Common myeloid progenitor, CD34-positive (primary cell): ENCODE measurements at regions not wholly inside any gene's neighbourhood (a gene's known extent, or its start where the extent isn't known, plus 50 kb on each side); places are given as distances from the start of the nearest gene placed in this dataset.

Experiments used
- CTCF ChIA-PET: fragments of 350-600 bp; sonication (Branson Sonifier 250); formaldehyde crosslinking; loops from one replicate; lab custom pipeline; 2021; ENCODE audit warnings: antibody characterized with exemption; lab: Charles Lee
- POLR2A ChIA-PET: fragments of 350-600 bp; sonication (Branson Sonifier 250); formaldehyde crosslinking; loops from one replicate; lab custom pipeline; 2021; ENCODE audit warnings: antibody characterized with exemption; lab: Charles Lee
- DNase-seq, 3 donors: peaks; one replicate each; pipeline versions ENCODE4 v3.0.0 to v3.0.0-alpha.2; 2013
- H3K27ac ChIP-seq, 2 experiments: 1 replicate in 1 of 2; 2 replicates in 1 of 2; pipeline ENCODE4 v1.7.0; 2013; ENCODE audit warnings: inconsistent platforms in 2 of 2, low read length in 2 of 2, mild to moderate bottlenecking in 2 of 2, low read depth in 1 of 2, moderate library complexity in 1 of 2; ENCODE audit not compliant: severe bottlenecking in 2 of 2, insufficient read depth in 1 of 2, poor library complexity in 1 of 2
- H3K27me3 ChIP-seq, 5 experiments: replicated peaks in 2 of 5; 1 replicate in 3 of 5; 2 replicates in 2 of 5; pipeline versions ENCODE4 v1.6.1 to v1.7.0; 2013; ENCODE audit warnings: low read length in 4 of 5, mild to moderate bottlenecking in 2 of 5, moderate library complexity in 2 of 5, inconsistent platforms in 1 of 5; ENCODE audit not compliant: insufficient read depth in 5 of 5, control insufficient read depth in 4 of 5
- H3K36me3 ChIP-seq, 4 experiments: 1 replicate in 2 of 4; 2 replicates in 2 of 4; pipeline versions ENCODE4 v1.6.1 to v1.7.0; 2013; ENCODE audit warnings: low read length in 3 of 4, control low read depth in 1 of 4, mild to moderate bottlenecking in 1 of 4; ENCODE audit not compliant: control insufficient read depth in 4 of 4, insufficient read depth in 4 of 4
- H3K4me1 ChIP-seq, 4 experiments: 1 replicate in 3 of 4; 2 replicates in 1 of 4; pipeline versions ENCODE4 v1.6.1 to v1.7.1; 2013; ENCODE audit warnings: low read length in 3 of 4, mild to moderate bottlenecking in 3 of 4, control low read depth in 1 of 4, inconsistent platforms in 1 of 4, moderate library complexity in 1 of 4; ENCODE audit not compliant: control insufficient read depth in 4 of 4, insufficient read depth in 4 of 4; ENCODE audit errors: control extremely low read depth in 1 of 4
- H3K4me3 ChIP-seq, 7 experiments: 1 replicate in 4 of 7; 2 replicates in 3 of 7; pipeline versions ENCODE4 v1.5.1 to v1.7.0; 2013; ENCODE audit warnings: mild to moderate bottlenecking in 7 of 7, low read length in 6 of 7, moderate library complexity in 6 of 7, inconsistent platforms in 2 of 7, low read depth in 2 of 7, control low read depth in 1 of 7; ENCODE audit not compliant: insufficient read depth in 4 of 7, control insufficient read depth in 1 of 7; ENCODE audit errors: extremely low read depth in 1 of 7
- H3K9me3 ChIP-seq, 5 experiments: 1 replicate in 4 of 5; 2 replicates in 1 of 5; pipeline versions ENCODE4 v1.6.1 to v1.7.1; 2013; ENCODE audit warnings: low read length in 4 of 5, mild to moderate bottlenecking in 2 of 5, inconsistent platforms in 1 of 5, low read depth in 1 of 5, moderate library complexity in 1 of 5; ENCODE audit not compliant: control insufficient read depth in 4 of 5, insufficient read depth in 2 of 5; ENCODE audit errors: control extremely low read depth in 1 of 5
- WGBS: methylation state at CpG from one replicate; pipeline ENCODE4 v1.1.5; 2013; ENCODE audit not compliant: insufficient coverage; 5-methylcytosine and 5-hydroxymethylcytosine counted together

- H3K4me1 ChIP-seq, result no peaks in the 10 kb centered on the region
- WGBS, result 81% methylated on average over 2 of the region's 2 CpGs
- DNase-seq, result no peak
- H3K4me3 ChIP-seq, result no peak overlapping the region
- H3K27ac ChIP-seq, result no peak overlapping the region
- POLR2A ChIA-PET, result no interaction called here
- CTCF ChIA-PET, result interaction anchor here (0.7 kb wide), 1 partner anchor 1873 kb away, joined by 3 read pairs; no protein-coding TSS in a partner anchor
- no peaks in the 10 kb centered on the region for H3K36me3 ChIP-seq
- no peaks in the 10 kb centered on the region for H3K9me3 ChIP-seq
- H3K27me3 ChIP-seq, result no peaks in the 10 kb centered on the region
Measured at GRCh38 chr10:78689584-78689935, 379.2 kb upstream of the ZMIZ1 start.

DNA sequence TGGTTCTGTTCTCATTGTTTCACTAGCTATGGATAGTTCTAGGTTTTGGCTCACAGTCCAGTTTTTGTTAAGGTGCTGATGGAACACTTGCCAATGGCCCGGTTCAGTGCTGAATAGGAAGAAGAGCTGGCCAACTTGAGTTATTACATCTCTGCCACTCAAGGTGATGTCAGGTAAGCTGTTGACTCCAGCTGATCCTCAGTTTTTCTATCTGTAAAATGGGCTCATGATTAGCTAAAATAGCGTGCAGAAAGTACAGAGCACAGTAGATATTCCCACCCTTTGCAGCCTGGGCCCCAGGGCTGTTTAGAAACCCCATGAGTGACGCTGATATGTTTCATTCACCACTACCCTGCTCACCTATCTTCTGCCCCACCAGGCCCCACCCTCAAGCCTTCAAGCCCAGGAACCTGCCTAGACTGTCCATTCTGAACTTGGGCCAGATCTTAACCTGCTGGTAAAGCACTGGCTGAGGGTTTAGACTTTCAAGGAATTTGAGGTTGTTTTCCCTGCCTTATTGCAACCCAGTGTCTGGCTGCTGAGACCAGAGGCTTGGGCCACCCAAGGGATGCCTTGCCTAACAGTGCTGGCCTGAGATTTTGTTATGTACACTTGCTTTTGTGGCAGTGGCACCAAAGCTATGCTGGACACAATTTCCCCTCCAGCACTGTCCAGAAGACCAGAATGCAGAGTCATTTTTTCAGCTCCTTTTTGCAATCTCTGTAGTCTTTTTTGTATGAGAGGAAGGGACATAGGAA is 378.2 kb upstream of the ZMIZ1 start:
- Histone ChIP-seq H3K27ac (no peak overlapping the region), H3K4me1 (no peaks in the 10 kb centered on the region), H3K9me3 (no peaks in the 10 kb centered on the region), H3K27me3 (no peaks in the 10 kb centered on the region), H3K36me3 (no peaks in the 10 kb centered on the region), H3K4me3 (no peak overlapping the region)
- CTCF ChIA-PET, result no interaction called here
- WGBS, result 100% methylated on average over 2 of the region's 3 CpGs
- DNase-seq, result no peak
- POLR2A ChIA-PET, result no interaction called here

- POLR2A ChIA-PET, result no interaction called here
- CTCF ChIA-PET, result no interaction called here
- Histone ChIP-seq H3K27me3 (no peaks in the 10 kb centered on the region), H3K36me3 (no peaks in the 10 kb centered on the region), H3K27ac (no peak overlapping the region), H3K4me3 (no peak overlapping the region), H3K4me1 (no peaks in the 10 kb centered on the region), H3K9me3 (no peaks in the 10 kb centered on the region)
- DNase-seq, result no peak
- WGBS, result 100% methylated on average over 4 of the region's 4 CpGs
Measured at GRCh38 chr10:78691301-78692030, 377.3 kb upstream of the ZMIZ1 start.

DNA sequence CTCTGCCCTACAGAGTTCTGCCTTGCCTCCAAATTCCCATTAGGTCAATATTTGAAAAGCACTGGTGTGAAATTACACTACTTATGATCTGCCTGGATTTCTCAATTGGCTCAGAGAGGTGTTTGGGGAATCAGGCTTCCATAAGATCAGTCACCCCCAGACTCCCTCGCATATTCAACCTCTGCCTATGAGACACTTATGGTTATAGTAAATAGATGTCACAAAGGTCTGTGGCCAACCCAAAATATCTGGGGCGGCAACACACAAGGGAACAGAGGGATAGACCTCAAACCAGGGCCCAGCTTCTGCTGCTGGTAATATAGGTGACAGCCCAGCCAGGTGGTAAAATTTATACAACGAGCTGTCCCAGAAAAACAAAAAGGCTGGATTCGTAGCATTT is 376.7 kb upstream of the ZMIZ1 start:
- CTCF ChIA-PET, result no interaction called here
- H3K4me3 ChIP-seq, result no peak overlapping the region
- H3K27ac ChIP-seq, result no peak overlapping the region
- POLR2A ChIA-PET, result no interaction called here
- H3K9me3 ChIP-seq, result no peaks in the 10 kb centered on the region
- H3K27me3 ChIP-seq, result no peaks in the 10 kb centered on the region
- no peaks in the 10 kb centered on the region for H3K36me3 ChIP-seq
- WGBS, result 96% methylated on average over 3 of the region's 4 CpGs
- no peak for DNase-seq
- no peaks in the 10 kb centered on the region for H3K4me1 ChIP-seq

DNA sequence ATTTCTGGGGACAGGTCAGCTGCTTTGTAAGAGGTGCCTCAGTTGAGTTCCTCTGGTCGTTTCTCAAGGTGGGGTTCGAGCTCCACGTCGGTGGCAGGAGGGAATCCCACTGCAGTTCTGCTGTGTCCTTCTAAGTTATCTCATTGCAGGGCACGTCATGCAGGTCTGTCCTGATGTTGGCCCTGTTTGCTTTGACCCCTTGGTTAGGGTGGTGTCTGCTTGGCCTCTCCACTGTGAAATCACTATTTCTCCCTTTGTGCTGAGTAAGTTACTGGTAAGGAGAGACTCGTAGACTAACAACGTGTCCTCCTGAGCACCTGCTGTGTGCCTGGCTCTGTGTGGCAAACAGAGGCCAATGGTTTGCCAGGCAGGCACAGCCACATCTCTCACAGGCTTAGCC is 372.9 kb upstream of the ZMIZ1 start:
- Histone ChIP-seq H3K27ac (no peak overlapping the region), H3K9me3 (no peaks in the 10 kb centered on the region), H3K4me1 (peaks cover 0 to 12% (median 2%) of the 10 kb centered on the region in 4 experiments), H3K27me3 (no peaks in the 10 kb centered on the region), H3K36me3 (no peaks in the 10 kb centered on the region), H3K4me3 (no peak overlapping the region)
- POLR2A ChIA-PET, result no interaction called here
- CTCF ChIA-PET, result no interaction called here
- 100% methylated on average over 7 of the region's 7 CpGs for WGBS
- DNase-seq, result no peak

DNA sequence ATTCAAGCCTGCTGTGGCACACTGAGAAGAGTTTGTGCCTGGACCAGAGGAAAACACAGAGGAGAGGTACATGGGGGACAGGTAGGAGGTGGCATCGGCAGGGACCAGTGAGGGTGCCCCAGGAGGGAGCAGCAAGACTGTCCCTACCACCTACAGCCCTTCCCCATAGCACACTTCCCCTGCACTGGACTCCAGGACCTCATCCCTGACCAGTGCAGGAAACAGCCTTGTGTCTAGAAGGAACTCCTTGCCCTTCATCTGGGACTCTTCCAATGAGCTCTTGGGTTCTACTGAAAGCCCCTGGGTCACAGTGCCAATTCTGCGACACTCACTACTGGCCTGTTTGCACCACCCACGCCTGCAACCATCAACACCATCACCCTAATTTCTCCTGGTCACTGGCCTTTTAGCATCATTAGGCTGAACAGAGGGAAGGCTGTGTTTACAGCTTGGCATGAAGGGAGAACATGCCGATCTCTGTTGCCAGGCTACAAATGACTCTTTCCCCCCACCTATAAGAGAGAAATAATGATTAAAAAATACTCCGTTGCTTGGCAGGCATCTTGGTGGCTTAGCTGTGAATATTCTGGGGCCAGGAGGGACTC is 371.9 kb upstream of the ZMIZ1 start:
- Histone ChIP-seq H3K4me1 (peaks cover 0 to 14% (median 2%) of the 10 kb centered on the region in 4 experiments), H3K9me3 (no peaks in the 10 kb centered on the region), H3K4me3 (no peak overlapping the region), H3K36me3 (no peaks in the 10 kb centered on the region), H3K27ac (no peak overlapping the region), H3K27me3 (no peaks in the 10 kb centered on the region)
- ChIA-PET POLR2A (no interaction called here), CTCF (interaction anchor here (1.0 kb wide), 1 partner anchor 9 kb away, joined by 3 read pairs; no protein-coding TSS in a partner anchor)
- DNase-seq, result no peak
- whole genome bisulfite sequencing, result 100% methylated on average over 2 of the region's 5 CpGs

- POLR2A ChIA-PET, result no interaction called here
- Histone ChIP-seq H3K9me3 (no peaks in the 10 kb centered on the region), H3K27me3 (peaks cover 0 to 3% (median 0%) of the 10 kb centered on the region in 5 experiments), H3K4me1 (peaks cover 0 to 14% (median 2%) of the 10 kb centered on the region in 4 experiments), H3K4me3 (no peak overlapping the region), H3K27ac (no peak overlapping the region), H3K36me3 (no peaks in the 10 kb centered on the region)
- CTCF ChIA-PET, result no interaction called here
- WGBS, result 100% methylated on average over 1 of the region's 3 CpGs
- DNase-seq, result no peak
Measured at GRCh38 chr10:78699971-78700370, 368.8 kb upstream of the ZMIZ1 start.
